ENCODE measurements at regions not wholly inside any gene's neighbourhood (a gene's known extent, or its start where the extent isn't known, plus 50 kb on each side); places are given as distances from the start of the nearest gene placed in this dataset.

DNA sequence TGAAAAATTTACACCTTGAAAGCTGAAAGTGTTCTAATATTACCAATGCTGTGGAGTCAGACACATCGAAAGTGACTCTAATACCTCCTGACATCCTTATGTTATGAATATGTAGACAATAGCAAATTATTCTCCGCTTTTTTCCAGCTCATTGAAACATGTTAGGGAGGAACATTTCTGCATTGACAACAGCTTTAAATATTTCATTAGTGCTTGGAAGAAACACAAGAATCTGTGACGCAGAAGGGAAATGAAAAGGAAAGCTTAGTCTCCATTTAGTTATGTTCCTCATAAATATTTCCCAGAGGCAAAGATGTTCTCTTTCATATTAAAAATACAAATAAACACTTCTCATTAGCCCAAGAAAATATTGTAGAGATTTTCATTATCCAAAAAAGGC is 55.8 kb upstream of the CD99 start:
- TF ChIP-seq SMAD3 (CRISPR knock-in tag; IDR thresholded peaks at IDR 0.05; ENCODE audit: borderline replicate concordance) (no peak), CTCF (IDR thresholded peaks at IDR 0.05) (no peak), ZBTB43 (CRISPR knock-in tag; IDR thresholded peaks at IDR 0.05) (no peak), OVOL2 (CRISPR knock-in tag; IDR thresholded peaks at IDR 0.05; ENCODE audit: borderline replicate concordance) (no peak), CREB1 (CRISPR knock-in tag; IDR thresholded peaks at IDR 0.05) (no peak), ETV6 (CRISPR knock-in tag; IDR thresholded peaks at IDR 0.05) (no peak)
- TF ChIP-seq, protein P1, sequence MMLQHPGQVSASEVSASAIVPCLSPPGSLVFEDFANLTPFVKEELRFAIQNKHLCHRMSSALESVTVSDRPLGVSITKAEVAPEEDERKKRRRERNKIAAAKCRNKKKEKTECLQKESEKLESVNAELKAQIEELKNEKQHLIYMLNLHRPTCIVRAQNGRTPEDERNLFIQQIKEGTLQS (CRISPR knock-in tag; conservative IDR thresholded peaks at IDR 0.05), result no peak
- TF ChIP-seq, protein P2, sequence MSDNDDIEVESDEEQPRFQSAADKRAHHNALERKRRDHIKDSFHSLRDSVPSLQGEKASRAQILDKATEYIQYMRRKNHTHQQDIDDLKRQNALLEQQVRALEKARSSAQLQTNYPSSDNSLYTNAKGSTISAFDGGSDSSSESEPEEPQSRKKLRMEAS (CRISPR knock-in tag; IDR thresholded peaks at IDR 0.05), result no peak

Data from WTC11 (cell line).